Pancreas (tissue), 10 donors: ENCODE measurements at regions not wholly inside any gene's neighbourhood (a gene's known extent, or its start where the extent isn't known, plus 50 kb on each side); places are given as distances from the start of the nearest gene placed in this dataset.

Experiments used
- ATAC-seq, 4 donors: fragments of 200-7000 bp; cut with Tn5 transposase; one replicate each; pipeline versions ENCODE4 v1.8.0 to v1.9.1; 2020; ENCODE audit warnings: mild to moderate bottlenecking in 4 of 4, moderate library complexity in 4 of 4
- DNase-seq, 6 donors: peaks; one replicate each; pipeline ENCODE4 v3.0.0-alpha.2; 2020
- FAIRE-seq: peaks from 2 replicates; lab custom pipeline; 2012; peaks lifted over from hg19 to GRCh38; lab: Jason Lieb, UNC
- H3K27ac ChIP-seq, 4 donors: fragments of 200-600 bp; sonication (generic); 1 replicate in 3 of 4; 2 replicates in 1 of 4; pipeline versions ENCODE4 v1.5.0 to v1.8.0; 2020
- H3K27me3 ChIP-seq, 4 donors: fragments of 200-600 bp; one replicate each; pipeline ENCODE4 v1.8.0; 2021
- H3K36me3 ChIP-seq, 3 donors: fragments of 200-600 bp; sonication (generic) in 1 of 3; one replicate each; pipeline versions ENCODE4 v1.5.0 to v1.8.0; 2020 to 2021
- H3K4me1 ChIP-seq, 3 donors: fragments of 200-600 bp; one replicate each; pipeline ENCODE4 v1.8.0; 2021
- H3K4me3 ChIP-seq, 4 donors: fragments of 200-600 bp; sonication (generic) in 2 of 4; one replicate each; pipeline versions ENCODE4 v1.5.0 to v1.8.0; 2020 to 2021
- H3K9me3 ChIP-seq, 4 donors: fragments of 200-600 bp; one replicate each; pipeline ENCODE4 v1.8.0; 2021
- CTCF ChIP-seq, 4 donors: fragments of 200-600 bp; sonication (generic) in 3 of 4; IDR thresholded peaks; one replicate each; pipeline versions ENCODE4 v1.5.0 to v1.8.0; 2021; ENCODE audit warnings: antibody characterized with exemption in 4 of 4
- WGBS, 2 donors: extraction: QIAGEN DNeasy Blood & Tissue Kit; methylation state at CpG; one replicate each; pipeline ENCODE4 v1.1.7; 2013; 5-methylcytosine and 5-hydroxymethylcytosine counted together
- intact Hi-C, 3 donors: fragments of 100-400 bp; cut with DNase I; formaldehyde crosslinking; loops; one replicate each; pipeline versions ENCODE4 v1.11.1 to v1.14.2; 2022
- donor health status: healthy with polysubstance abuse.
- donor health status: DM: no; HTN: no; CAD: no; lungs with moderate emphysema.
- donor health status: DM: no; HTN: no; CAD: no.
- donor health status: control.
- donor health status: control.
- donor health status: Bipolar disorder and iron deficiency.
- donor health status: DM: yes; HTN: yes; CAD: no.
- donor health status: DM: no; HTN: no; CAD: no.
- donor health status: DM: no; HTN: no; CAD: no.
- donor health status: DM: yes; HTN: yes; CAD: no.

GRCh38 chr11:104781719-104782376 lies 116.4 kb downstream of the CASP12 start:
- ATAC-seq = no peak
- Histone ChIP-seq H3K27ac (no peak overlapping the region), H3K27me3 (no peaks in the 10 kb centered on the region), H3K9me3 (no peaks in the 10 kb centered on the region), H3K4me3 (no peak overlapping the region), H3K4me1 (no peaks in the 10 kb centered on the region), H3K36me3 (no peaks in the 10 kb centered on the region)
- 76 to 87% methylated on average over 4 of the region's 4 CpGs for WGBS, 2 donors
- intact Hi-C loops = no loop called here
- TF ChIP-seq CTCF (IDR thresholded peaks at IDR 0.05) = no peak
- no peak for FAIRE-seq
- no peak for DNase-seq

GRCh38 chr11:104781037-104781436 lies 117.2 kb downstream of the CASP12 start:
- WGBS, 2 donors = 60 to 63% methylated on average over 1 of the region's 1 CpG
- no peaks in the 10 kb centered on the region for H3K36me3 ChIP-seq
- no peaks in the 10 kb centered on the region for H3K27me3 ChIP-seq
- H3K27ac ChIP-seq = no peak overlapping the region
- no peaks in the 10 kb centered on the region for H3K9me3 ChIP-seq
- no peaks in the 10 kb centered on the region for H3K4me1 ChIP-seq
- no peak overlapping the region for H3K4me3 ChIP-seq
- ATAC-seq (no peak), DNase-seq (no peak), FAIRE-seq (no peak)
- TF ChIP-seq CTCF (IDR thresholded peaks at IDR 0.05) = no peak
- intact Hi-C loops = no loop called here

- DNase-seq (no peak), ATAC-seq (no peak), FAIRE-seq (no peak)
- TF ChIP-seq CTCF (IDR thresholded peaks at IDR 0.05) = no peak
- H3K9me3 ChIP-seq = no peaks in the 10 kb centered on the region
- no peaks in the 10 kb centered on the region for H3K4me1 ChIP-seq
- no peak overlapping the region for H3K27ac ChIP-seq
- H3K27me3 ChIP-seq = no peaks in the 10 kb centered on the region
- H3K36me3 ChIP-seq = no peaks in the 10 kb centered on the region
- no peak overlapping the region for H3K4me3 ChIP-seq
- 71 to 81% methylated on average over 3 of the region's 3 CpGs for WGBS, 2 donors
- intact Hi-C loops = no loop called here
These were observed 121.6 kb downstream of the CASP12 start for GRCh38 chr11:104776501-104777170.

GRCh38 chr11:104774578-104774977 lies 123.7 kb downstream of the CASP12 start:
- Histone ChIP-seq H3K27me3 (no peaks in the 10 kb centered on the region), H3K4me1 (no peaks in the 10 kb centered on the region), H3K4me3 (no peak overlapping the region), H3K9me3 (no peaks in the 10 kb centered on the region), H3K27ac (no peak overlapping the region), H3K36me3 (no peaks in the 10 kb centered on the region)
- 49% methylated on average over 2 of the region's 2 CpGs for WGBS, 2 donors
- DNase-seq (no peak), FAIRE-seq (no peak), ATAC-seq (no peak)
- TF ChIP-seq CTCF (IDR thresholded peaks at IDR 0.05) = no peak
- intact Hi-C loops = no loop called here

- no peaks in the 10 kb centered on the region for H3K27me3 ChIP-seq
- FAIRE-seq = no peak
- intact Hi-C loops = no loop called here
- ATAC-seq = peak in 2 of 4 donors; percentile 51 to 56
- H3K4me3 ChIP-seq = no peak overlapping the region
- DNase-seq = no peak
- TF ChIP-seq CTCF (IDR thresholded peaks at IDR 0.05) = no peak
- no peaks in the 10 kb centered on the region for H3K4me1 ChIP-seq
- H3K36me3 ChIP-seq = no peaks in the 10 kb centered on the region
- H3K9me3 ChIP-seq = no peaks in the 10 kb centered on the region
- WGBS, 2 donors = 52 to 61% methylated on average over 6 of the region's 6 CpGs
- no peak overlapping the region for H3K27ac ChIP-seq
These were observed 125.4 kb downstream of the CASP12 start for GRCh38 chr11:104772806-104773241.
